Stimulated activated CD4-positive, alpha-beta T cell treated with anti-CD3 and anti-CD28 coated beads, Interleukin-4, amount 100 ng/mL, for 48 hours (primary cell): ENCODE measurements at regions not wholly inside any gene's neighbourhood (a gene's known extent, or its start where the extent isn't known, plus 50 kb on each side); places are given as distances from the start of the nearest gene placed in this dataset.
"Not testable (repeated sequence)": the region's sequence is repeated elsewhere in the genome, so short reads cannot be mapped to it uniquely, and the experiment has no call there.

Experiments
- DNase-seq, 2 donors: peaks; one replicate each; pipeline ENCODE4 v3.0.0-alpha.2; 2020; ENCODE audit warnings: low read depth in 2 of 2

DNA sequence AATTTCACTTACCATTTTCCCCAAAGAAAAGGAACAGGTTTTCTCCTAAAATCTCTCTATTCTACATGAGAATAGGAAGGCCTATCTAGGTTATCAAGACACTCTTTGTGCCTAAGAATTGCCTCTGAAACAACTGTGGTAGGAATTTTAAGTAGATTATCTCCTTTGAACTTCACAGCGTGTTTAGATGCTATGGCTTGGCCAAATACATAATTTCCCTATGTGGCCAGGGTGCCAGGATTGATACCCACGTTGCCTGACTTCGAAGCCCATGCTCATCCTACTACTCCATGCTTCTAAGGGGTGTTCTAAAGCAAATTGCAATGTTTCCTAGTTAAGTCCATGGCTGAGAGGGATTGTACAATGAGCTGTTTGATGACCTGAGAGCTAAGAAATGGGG, 241.5 kb upstream of the FBXO33 start:
- no peak for DNase-seq

DNA sequence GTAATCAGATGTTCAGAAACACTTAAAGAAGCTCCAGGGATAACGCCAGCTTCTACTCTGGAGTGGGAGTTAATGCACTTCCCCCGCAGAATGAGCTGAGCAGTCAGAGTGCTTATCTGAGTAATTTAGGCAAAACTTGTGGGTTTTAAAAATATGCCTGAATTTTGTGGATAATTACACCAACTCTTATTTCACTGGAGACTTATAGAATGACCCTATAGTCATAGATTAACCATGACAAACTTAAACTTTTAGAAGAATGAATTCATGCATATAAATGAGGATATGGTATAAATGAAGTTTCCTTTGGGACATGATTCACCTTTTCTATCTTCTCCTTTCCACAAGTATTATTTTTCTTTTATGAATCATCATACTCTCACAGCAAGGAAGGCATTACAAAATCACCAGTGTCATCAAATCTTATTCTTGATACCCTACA, 241.1 kb upstream of the FBXO33 start:
- peak in 1 of 2 donors; percentile 4 for DNase-seq

DNA sequence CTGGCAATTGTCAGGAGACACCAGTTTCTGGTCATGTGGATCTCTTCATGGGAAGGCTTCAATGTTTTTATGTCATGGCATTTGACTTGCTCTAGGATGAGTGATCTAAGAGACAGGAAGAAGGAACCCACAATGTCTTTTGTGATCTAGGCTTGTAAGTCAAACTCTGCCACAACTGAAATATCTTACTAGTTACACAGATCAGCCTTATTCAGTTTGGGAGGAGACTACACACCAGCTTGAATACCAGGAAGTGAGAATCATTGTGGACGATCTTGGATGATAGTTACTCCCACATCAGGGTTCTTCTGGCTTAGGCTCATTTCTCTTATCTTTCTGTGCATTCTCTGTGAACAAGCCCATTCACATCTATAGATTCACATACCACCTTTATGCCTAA, 236.2 kb upstream of the FBXO33 start:
- no peak for DNase-seq

DNA sequence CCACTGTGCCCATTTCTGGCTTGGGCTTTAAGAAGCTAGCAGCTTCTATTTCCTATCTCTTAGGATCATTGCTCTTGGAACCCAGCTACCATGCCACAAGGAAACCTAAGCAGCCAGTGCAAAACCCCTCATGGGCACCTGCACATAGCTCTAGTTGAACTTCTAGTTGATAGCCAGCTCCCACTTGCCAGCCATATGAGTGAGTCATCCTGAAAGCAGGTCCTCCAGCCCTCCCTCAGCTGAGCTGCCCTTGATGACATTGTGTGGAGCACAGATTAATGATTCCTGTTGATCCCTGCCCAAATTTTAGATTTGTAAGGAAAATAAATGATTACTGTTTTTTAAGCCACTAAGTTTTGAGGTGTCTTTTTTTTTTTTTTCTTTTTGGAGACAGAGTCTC, 234.2 kb upstream of the FBXO33 start:
- no peak for DNase-seq

DNA sequence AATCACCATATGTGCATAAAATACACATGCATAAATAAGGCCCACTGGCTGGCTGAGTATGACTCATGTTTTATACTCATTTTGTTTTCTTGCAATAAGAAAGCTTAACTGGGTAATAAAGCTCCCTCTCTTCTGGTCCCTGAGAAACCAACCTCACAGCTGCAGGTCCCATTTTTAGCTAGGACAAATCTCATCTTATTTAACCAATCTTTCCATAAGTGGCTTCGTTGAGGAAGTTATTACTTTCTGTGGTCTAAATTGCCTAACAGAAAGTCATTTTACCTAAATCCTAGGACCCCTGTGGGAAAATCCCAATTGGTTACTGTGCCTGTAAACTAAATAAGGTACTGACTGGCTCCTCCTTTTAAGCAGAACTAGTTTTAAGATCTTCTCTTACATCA, 232.8 kb upstream of the FBXO33 start:
- no peak for DNase-seq

DNA sequence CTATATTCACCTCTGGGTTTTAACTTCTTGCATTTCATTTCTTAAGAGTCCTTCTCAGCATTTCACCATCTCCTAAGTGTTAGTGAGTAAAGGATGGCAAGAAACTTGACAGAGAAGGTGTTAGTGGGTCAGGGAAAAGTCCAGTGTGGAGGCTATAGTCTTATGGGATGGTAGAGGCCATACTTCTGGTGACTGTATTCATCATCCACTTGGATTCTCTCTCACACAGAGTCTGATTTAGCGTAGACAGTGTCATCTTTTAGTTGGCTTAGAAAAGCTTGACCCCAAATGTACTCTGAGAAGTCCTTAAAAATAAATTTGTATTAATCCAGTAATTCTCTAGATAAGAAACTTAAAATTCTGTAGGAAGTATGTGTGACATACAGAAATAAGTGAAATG, 232.4 kb upstream of the FBXO33 start:
- no peak for DNase-seq

DNA sequence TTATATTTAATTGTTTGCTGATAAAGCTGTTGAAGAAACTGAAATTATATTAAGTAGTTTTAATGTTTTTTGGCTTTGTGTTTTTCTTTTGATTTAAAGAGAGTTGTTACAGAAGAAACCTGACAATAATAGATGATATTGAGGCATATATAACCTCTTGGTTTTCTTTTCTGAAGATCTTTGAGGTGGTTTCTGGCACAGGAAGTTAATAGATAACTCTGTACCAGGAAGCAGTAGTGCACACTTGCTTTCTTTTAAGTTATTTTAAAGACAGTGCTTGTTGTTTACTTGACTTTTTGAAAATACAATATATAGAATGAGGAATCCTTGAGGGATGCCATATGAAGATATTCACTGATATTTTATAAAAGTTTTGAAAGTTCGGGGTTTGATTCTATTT, 209.0 kb upstream of the FBXO33 start:
- DNase-seq = no peak

DNA sequence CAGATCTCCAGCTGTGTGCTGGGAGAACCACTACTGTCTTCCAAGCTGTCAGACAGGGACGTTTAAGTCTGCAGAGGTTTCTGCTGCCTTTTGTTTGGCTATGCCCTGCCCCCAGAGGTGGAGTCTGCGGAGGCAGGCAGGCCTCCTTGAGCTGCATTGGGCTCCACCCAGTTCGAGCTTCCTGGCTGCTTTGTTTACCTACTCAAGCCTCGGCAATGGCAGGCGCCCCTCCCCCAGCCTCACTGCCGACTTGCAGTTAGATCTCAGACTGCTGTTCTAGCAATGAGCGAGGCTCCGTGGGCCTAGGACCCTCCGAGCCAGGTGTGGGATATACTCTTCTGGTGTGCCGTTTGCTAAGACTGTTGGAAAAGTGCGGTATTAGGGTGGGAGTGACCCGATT, 206.8 kb upstream of the FBXO33 start:
- DNase-seq = not testable (repeated sequence)

DNA sequence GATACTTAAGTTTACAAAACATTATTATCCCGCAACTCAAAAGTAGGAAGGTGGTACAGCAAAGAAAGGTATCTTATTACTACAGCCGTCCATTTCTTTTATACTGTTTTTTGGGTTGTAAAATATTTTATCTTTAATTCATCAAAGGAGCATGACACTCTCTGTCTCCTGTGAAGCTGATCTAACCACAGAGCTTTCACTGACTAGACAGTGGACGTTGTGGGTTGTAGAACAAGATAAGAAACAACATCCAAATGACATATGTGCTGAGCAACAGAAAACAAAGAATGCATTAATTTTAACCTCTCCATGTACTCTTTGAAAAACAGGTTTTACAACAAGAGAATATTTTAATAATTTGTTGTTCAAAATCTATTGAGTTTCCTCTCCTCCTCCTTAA, 195.9 kb upstream of the FBXO33 start:
- no peak for DNase-seq

DNA sequence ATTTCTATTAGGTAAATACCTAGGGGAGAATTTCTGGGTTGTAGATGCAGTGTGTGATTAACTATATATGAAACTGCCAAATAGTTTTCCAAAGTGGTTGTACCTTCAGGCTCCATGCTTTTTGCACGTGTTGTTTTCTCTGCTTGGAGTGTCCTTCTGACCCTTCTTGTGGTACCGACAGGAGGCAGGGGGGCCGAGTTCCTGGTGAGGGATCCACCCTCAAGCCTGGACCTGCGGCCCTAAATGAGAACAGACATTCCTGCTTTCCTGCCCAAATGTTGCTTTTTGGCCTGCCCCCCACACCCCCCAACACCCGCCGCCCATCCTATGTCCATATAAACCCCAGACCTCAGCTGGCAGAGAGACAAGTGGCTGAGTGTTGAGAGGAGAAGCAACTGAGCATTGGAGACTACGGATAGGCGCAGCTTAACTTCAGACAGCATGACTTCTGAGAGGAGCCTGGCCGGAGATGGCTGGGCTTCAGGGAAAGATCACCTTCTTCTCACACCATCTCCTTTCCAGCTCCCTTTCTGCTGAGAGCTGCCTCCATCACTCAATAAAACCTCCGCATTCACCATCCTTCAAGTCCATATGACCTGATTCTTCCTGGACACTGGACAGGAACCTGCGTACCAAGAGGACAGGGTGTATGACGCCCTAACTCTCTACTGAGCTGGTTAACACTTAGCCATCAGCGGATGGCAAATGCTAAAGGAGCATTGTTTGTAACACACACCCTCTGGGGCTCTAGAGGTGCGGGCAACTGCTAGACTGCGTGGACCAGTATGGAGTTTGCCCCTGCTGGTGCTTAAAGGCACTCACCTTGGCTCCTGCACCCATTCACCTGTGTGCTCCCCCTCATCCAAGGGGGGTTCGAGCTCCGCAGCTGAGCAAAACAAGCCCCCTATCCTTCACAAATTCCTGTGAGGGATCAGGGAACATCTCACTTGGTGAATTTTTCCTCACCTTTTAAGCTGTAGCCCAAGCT, 194.7 kb upstream of the FBXO33 start:
- no peak for DNase-seq

DNA sequence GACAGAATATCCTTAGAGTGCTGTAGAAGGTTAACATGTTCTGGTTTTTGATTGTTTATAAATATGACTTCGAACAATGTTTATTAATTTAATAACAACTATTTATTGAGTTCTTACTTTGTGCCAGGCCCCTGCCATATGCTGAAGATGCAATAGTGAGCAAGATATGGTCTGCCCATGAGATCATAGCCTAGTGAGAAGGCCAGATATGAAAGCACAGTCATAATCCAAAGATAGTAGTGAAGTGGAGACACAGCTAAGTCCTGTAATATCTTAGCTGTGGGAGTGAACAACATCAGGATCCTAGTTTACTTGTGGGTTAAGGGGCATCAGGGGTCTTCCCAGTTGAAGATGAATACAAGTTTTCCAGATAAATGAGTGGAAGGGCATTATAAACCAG, 189.4 kb upstream of the FBXO33 start:
- no peak for DNase-seq

DNA sequence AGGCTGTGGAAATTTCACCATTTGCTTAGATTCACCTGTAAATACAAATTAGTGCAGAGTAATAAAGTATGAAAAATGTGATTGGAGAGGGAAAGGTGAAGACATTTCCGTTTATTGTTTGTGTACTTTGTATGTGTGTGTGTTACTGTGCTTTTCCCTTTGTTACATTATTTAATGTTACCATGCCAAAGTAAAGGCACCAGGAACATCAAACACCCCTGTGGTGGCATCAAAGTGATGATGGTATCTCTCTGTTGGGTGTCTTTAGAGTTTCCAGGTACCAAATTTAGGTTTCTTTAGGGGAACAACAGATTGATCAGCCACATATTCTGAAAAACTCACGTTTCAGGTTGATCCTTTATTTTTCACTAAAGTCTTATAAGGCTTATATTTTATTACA, 189.0 kb upstream of the FBXO33 start:
- no peak for DNase-seq

DNA sequence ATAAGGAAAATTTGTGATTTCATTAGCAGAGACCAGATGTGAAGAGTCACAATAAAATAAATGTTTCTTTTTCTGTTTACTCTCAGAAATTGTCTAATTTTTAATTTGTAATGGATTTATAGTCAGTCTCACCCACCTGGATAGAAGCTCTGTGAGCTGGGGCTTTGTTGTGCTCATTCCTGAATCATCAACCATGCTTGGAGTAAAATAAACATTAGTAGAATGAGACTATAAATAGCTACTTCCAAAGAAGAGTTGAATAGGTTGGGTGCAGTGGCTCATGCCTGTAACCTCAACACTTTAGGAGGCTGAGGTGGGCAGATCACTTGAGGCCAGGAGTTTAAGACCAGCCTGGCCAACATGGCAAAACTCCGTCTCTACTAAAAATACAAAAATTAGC, 185.3 kb upstream of the FBXO33 start:
- DNase-seq = no peak

DNA sequence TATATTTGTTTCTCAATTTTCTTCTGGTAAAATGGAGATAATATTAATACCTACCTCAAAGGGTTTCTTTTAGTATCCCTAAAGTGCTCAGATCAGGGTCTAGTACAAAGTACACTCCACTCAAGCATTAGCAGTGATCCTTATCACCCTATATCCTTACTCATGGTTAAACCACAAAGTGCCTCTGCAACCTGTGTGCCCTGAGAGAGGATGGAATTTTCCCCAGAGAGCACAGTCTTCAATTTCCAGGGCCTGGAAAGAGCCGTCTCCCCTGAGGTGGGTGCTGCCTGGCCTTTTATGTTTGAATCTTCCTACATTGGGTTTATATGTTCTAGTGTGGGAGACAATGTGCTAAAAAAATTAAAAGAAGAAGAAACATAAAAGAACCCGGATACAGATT, 183.1 kb upstream of the FBXO33 start:
- DNase-seq = no peak

DNA sequence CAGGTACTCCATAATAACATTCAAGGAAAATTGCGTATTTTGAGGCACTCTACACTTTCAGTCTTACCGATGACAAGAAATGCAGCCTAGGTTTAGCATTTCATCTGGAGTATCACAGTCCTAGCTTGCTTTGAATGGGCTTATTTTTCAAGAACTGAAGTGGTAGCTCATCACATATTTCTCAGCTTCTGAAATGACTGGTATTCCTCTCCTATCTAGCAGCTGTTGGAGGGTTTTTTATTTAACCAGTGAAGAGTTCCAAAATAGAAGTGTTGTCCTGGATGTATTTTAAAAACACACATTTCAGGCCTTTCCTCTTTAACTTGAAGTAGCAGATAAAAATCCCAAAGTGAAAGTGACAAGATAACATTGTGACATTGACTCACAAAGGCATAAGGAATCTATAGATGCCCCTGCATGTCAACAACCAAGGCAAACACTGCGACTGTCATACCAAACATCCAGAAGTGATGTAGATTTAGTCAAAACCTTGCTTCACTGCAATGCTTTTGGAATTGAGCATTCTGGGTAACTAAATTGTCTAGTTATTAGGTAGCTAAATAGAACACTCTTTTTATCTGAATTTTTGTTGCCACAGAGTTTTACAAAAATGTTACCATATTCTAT, 182.2 kb upstream of the FBXO33 start:
- no peak for DNase-seq

DNA sequence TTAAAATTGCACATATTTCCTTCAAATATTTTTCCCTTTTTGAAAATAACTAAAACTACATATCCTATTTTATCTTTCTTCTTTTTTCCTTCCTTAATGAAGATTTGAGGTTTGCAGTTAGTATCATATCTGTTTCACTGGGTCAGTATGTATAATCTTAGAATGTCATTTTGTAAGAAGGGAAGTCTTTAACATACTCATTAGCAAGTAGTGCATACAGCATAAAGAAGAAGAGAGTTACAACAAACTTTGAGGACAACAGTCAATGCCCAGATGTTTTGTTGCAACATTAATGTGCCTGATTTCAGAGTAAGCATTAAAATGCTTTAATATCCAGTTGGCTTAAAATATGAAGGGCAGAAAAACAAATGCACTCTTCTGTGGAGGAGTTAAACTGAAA, 176.9 kb upstream of the FBXO33 start:
- no peak for DNase-seq

DNA sequence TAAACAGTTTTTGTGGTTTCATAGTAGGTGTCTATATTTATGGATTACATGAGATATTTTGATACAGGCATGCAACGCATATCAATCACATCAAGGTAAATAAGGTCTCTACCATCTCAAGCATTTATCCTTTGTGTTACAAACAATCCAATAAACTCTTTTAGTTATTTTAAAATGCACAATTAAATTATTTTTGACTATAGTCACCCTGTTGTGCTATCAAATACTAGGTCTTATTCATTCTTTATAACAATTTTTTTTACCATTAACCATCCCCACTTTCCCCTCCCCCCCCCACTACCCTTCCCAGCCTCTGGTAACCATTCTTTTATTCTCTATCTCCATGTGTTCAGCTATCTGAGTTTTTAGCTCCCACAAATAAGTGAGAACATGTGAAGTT, 175.7 kb upstream of the FBXO33 start:
- no peak for DNase-seq

DNA sequence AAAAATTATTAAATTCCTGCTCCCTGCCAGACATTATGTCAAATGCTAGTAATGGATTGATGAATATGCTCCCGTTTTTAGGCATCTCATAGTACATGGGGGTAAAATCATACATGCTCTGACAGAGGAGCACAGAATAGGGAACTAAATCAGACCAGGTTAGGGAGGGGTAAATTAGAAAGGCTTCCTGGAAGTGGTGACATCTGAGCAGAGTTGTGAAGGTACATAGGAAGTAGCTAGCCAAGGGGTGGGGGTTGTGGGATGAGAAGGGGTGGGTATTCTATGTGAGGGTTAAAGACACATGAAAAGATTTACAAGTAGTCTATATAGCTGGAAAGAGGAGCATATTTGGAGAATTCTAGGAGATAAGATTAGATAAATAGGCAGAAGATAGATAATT, 171.7 kb upstream of the FBXO33 start:
- DNase-seq = no peak

DNA sequence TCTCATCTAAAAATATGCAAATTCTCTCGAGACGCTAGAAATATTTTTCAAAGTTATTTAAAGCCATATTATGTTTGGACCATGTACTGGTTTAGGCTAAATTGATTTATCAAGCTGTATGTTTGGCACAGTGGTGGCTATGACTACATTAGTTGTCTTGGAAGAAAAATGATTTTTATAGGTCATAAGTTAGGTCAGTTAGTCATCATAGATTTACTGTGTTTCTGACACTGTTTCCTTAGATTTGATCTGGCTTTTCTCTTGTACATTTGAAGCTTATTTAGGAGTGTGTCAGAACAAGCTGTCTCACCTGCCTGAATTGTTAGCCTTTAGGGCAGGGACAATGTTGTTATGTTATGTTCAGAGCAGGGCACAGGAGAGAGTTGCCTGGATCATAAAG, 161.1 kb upstream of the FBXO33 start:
- DNase-seq = no peak

DNA sequence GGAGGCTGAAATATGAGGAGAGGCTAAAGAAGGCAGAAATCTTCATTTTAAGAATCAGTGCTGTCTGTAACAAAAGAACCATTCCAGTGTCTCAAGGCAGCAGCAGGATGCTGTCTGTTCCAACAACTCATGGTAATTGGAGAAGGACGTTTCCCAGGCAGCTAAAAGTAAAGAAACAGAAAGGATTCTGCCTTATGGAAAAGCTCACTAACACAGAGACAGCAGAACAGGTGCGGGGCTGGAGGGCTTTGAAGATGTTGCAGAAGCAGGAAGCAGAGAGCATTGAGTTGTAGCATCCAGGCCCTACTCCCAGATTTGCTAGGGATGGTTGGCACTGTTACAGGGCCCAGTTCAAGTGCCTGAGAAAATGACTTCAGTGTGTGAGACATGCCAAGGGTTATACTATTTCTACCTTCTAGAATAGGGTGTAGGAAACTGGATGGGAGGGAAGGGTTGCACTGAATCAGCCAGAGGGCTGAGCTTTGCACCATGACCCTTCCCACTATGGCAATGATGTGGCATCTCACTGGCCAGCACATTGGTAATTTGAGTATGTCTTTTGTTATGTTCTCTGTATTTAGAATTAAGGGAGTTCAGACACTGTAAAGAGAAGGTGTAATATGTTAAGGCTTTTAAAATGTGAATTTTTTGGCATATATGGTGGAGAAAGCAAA, 160.0 kb upstream of the FBXO33 start:
- no peak for DNase-seq

DNA sequence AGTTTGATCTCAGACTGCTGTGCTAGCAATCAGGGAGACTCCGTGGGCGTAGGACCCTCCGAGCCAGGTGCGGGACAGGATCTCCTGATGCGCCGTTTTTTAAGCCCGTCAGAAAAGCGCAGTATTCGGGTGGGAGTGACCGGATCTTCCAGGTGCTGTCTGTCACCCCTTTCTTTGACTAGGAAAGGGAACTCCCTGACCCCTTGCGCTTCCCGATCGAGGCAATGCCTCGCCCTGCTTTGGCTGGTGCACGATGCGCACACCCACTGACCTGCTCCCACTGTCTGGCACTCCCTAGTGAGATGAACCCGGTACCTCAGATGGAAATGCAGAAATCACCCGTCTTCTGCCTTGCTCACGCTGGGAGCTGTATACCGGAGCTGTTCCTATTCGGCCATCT, 157.6 kb upstream of the FBXO33 start:
- not testable (repeated sequence) for DNase-seq

DNA sequence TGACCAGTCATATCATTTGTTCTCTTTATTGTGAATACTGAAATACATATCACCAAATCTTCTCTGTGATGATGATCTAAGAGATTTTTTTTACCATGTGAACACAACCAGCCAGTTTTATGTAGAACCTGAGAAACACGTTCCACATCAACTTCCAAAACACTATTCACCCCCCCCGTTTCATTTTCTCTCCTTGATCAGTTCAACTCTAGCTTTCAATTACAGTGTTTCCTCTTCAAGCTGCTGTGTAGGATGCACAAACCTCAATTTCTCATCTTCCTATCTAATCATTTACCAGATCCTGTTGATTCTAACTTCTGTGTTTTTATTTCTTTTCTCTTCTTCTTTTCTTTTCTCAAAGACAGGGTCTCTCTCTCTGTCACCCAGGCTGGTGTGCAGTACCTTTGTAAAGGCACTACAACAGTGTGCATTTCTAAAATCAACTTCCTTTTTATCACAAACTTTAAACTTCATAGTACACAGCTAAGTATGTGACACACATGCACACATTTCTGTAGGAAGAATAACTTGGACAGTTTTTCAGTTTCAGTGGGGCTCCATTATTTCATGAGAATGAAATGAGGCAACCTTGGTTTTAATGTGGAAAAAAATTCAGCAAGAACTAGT, 149.9 kb upstream of the FBXO33 start:
- DNase-seq = no peak
